ENCODE measurements at regions not wholly inside any gene's neighbourhood (a gene's known extent, or its start where the extent isn't known, plus 50 kb on each side); places are given as distances from the start of the nearest gene placed in this dataset.

DNA sequence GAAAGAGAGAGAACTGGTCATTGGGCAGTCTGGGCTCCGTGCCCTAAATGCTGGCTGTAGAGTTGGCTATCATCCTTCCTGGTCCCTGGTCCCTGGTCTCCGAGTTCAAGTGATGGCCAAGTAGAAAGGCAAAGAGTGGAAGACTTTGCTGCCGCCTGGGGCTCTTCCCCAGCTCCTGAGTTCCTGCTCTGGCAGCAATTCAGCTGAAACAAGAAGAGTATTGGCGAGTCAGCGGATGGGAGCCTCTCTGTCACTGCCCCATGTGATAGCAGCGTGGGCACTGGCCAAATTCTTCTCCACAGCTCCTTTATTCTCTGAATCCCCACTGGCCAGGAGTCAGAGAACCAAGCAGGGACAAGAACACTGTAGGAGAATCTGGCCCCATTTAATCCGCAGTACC is 351.0 kb upstream of the POU3F3 start:
- no peak for DNase-seq (ENCODE audit: low read depth)

DNA sequence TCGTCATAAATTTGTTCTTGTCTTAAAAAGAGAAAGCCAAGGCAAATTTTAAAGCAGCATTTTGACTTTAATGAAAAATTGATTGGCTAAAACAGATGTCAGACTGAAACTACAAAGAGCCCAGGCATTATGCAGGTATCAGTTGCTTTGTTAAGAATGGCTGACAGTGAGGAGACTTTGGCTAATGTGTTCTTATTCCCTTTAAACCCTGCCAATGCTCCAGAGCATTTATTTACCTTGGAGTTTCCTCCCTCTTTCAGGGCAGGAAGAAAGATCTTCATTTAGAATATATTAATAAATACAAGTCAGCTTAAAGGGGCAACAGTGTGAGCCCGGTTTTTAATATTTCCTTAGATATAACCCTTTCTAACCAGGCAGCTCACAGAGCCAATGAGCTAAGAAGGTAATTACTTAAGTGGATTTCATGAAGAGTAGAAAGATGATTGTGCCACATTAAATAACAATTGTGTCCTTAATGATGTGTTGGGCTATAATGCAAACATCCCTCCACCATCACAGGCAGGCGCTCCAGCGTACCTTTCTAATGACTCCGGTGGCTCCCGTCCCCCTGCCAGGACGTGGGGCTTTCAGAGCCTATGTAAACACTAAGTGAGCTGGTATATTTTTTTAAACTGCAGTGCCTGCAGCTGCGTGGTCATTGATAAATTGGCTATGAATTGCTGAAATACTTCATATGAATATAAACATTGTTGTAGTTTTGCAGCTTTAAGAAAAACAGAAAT is 349.4 kb upstream of the POU3F3 start:
- no peak for DNase-seq (ENCODE audit: low read depth)

DNA sequence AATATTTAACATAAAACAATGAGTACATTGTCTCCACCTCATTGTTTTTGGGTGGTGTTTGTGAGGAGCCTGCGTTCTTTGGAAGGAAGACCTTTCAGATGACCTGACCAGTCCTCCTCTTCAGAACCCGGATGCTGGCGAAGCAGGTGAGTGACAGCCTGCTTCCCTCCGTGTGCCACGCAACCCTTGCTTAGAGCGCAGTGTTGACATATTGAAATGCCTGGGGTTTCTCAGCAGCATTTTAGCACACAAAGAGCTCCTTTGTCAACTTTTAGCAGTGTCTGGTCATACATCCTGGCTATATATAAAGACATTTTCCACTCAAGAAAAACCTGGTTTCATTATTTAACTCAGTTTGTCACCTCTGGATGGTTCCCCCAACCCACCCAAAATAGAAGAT is 335.7 kb upstream of the POU3F3 start:
- no peak for DNase-seq (ENCODE audit: low read depth)

DNA sequence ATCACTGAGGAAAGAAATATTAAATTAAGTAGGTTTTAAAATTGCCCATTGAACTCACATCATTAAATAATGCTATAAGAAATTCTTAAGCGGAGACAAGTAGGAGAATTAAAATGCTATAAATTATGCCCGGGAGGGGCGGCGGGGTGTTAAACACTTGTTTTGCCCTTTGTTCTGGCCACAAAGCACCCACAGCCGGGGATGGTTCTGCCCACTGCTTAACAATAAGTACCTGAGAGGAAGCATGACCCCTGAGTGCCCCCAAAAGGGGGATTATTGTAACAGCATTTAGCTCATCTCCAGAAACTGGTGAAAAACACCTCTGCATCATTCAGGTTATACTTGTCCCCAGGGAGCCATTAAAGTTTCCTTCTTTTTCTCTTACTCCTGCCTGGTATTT is 332.7 kb upstream of the POU3F3 start:
- no peak for DNase-seq (ENCODE audit: low read depth)

DNA sequence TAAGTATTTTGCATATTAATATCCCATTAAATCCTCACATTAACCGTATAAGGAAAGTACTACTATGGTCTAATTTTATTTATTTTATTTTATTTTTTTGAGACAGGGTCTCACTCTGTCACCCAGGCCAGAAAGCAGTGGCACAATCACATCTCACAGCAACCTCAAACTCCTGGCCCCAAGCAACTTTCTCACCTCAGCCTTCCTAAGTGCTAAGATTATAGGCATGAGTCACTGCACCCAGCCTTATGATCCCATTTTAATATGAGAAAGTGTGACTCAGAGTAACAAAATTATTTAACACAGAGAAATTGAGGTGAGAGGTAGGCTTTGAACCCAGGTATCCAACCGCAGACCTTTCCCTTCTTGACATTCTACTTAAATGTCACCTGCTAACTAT is 330.0 kb upstream of the POU3F3 start:
- DNase-seq (ENCODE audit: low read depth) = no peak

DNA sequence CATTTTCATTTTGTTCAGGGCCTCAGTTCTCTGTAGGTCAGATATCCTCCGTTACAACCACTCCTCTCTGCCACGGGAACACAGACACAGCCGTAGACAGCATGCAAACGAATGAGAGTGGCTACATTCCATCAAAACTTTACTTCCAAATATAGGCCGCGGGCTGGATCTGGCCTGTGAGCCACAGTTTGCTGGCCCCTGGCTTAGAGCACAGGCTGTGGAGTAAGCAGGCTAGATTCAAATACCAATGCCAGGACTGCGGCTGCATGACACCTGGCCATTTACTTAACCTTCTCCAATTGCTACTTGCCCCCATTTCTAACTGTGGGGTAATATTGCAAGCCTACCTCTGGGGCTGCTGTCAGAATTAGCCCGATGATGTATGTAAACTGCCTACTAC is 325.8 kb upstream of the POU3F3 start:
- DNase-seq (ENCODE audit: low read depth) = no peak

DNA sequence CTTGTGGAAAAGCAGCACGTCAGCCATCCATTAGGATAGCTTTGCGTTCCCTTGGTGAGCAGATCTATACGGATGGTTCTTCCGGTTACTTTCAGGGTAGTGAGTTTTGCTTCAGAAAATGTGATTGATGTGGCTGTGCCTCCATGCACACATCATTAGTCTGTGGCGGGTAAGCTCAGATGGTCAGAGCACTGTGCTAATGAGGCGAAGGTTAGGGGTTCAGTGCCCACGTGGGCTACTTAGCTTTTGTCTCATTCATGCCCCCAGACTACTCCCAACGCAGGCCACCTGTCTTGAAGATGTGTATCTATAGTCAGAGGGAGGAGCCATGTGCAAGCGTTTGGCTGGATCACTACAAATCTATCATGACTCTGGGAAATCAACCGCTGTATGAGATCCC is 322.8 kb upstream of the POU3F3 start:
- no peak for DNase-seq (ENCODE audit: low read depth)

DNA sequence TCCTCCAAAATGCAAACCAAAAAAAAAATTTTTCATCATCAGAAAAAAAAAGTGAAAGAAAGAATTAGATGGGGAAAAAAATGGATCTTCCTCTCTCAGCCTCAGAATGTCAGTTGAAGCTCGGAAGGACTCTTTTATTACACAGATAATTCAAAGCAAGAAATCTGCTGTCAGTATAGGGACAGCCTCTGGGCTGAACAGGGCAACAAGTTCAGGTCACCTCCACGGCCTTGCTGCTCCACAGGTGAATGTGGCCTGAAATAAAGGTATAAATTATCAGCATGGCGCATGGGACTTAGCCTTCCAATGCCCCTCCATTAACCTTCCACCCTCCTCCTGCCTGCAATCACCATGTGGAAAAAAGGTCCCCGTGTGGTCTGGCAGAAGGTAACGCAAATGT is 316.8 kb upstream of the POU3F3 start:
- no peak for DNase-seq (ENCODE audit: low read depth)

DNA sequence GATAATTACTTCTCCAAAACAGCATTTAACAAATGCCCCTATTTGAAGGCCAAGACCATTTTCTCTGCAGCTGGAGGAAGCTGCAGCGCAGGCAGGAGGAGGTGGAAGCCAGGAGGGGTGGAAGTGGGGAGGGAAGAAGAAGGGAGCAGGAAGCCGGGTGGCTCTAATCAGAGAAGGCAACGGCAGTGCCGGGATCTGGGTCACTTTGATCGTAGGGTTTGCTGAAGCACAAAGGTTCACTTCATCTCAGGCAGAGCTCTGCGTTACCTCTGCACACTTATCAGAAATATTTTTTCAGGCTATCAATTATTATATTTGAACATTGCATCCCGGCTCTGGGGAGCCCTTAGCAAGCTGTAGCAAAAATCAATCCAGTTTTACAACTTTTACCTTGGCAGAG is 315.8 kb upstream of the POU3F3 start:
- no peak for DNase-seq (ENCODE audit: low read depth)

DNA sequence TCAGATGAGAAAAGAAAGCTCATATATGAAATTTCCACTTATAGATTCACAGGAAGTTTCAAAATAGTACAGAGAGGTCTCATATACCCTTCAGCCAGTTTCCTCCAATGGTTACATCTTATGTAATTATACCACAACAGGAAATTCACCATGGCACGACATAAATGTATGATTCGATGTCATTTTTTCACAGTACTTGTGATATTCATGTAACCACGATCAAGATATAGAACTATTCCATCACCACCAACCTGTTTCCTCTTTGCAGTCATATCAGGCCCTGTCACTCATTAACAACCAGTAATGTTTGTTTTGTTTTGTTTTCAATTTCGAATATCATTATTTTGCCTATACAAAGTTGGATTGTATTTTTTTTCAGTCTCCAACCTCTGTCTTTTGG is 314.3 kb upstream of the POU3F3 start:
- DNase-seq (ENCODE audit: low read depth) = no peak

DNA sequence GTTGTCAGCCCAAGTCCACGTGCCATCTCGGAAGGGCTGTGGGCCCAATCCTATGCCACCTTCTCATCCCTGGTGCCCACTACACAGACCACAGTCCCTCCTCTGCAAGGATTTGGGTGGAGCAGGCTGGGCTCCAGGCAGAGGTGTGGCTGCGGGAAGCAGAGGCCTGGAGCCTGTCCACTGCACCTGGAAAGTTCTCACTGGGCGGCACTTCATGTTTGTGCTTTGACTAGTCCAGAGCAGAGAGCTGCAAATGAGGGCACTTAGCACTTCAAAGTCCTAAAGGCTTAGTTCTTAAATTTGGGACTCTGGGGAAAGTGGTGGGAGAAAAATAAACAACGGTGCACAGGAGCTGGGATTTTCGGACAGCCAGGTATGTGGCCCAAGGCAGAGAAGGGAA is 308.9 kb upstream of the POU3F3 start:
- no peak for DNase-seq (ENCODE audit: low read depth)

DNA sequence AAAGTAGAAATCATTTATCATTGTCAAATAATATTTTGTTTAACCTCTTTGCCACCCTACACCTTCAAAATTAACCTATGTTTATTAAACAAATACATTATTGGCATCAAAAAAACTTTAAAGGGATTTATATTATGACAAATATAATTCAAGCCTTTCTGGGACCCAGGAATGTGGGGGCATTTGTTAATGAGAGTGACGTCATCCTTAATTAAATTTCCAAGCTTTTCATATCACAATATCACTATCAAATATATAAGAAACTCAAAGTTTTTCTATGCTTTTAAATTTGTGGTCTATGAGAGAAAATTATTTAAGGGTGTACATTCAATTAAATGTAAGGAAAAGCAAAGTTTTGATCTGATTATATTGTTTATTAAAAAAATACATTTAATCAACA is 307.4 kb upstream of the POU3F3 start:
- no peak for DNase-seq (ENCODE audit: low read depth)

DNA sequence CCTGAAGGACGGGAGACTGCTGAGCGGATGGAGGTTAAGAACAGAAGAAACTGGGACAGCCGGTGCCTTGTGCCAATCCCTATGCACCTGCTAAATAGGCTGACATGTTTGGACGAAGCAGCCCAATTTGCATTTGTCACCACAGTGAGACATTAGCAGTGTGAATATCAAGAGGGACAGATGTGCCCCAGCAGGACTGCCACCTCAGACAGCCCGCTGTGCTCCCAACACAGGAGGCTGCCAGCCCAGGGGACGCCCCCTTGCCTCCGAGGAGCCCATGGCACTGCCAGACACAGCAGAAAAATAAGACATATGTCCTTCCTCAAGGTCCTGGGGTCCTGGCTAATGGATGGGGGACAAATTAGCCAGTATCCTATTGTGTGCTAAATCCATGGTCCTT is 306.7 kb upstream of the POU3F3 start:
- DNase-seq (ENCODE audit: low read depth) = no peak

DNA sequence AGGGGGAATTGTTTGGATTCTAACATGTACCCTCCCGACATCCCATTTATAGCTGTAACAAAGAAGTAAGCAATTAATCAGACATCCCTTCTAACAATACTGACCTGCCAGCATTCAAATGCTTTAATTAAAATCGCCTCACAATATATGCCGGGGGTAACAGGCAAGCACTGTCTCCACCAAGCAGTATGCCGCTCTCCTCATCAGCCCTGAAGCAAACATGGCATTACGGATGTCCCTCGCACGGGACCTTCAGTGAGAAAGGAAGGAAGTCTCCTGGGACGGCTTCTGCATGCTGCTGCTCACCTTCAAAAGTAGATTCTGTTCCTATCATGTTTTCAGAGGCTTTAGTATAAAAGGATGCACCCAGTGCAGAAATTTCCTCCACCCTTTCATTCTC is 292.7 kb upstream of the POU3F3 start:
- no peak for DNase-seq (ENCODE audit: low read depth)

DNA sequence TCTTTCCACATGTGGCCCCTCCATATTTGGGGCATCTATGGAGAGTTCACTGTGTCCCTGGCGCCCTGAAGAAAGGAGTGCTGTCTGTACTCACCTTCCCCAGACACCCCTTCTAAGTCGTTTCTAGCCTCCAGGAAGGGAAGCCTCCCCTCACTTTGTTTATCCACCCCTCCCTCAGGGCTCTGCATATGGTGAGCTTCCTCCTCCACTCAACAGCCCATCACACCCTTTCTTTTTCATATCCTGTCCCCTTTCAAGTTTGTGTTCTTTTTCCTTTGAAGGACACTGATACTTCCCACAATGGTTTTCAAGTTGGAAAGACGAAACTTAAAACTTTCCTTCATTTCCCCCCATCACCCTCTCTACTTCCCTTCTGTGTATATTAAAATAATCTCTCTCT is 291.4 kb upstream of the POU3F3 start:
- DNase-seq (ENCODE audit: low read depth) = no peak

DNA sequence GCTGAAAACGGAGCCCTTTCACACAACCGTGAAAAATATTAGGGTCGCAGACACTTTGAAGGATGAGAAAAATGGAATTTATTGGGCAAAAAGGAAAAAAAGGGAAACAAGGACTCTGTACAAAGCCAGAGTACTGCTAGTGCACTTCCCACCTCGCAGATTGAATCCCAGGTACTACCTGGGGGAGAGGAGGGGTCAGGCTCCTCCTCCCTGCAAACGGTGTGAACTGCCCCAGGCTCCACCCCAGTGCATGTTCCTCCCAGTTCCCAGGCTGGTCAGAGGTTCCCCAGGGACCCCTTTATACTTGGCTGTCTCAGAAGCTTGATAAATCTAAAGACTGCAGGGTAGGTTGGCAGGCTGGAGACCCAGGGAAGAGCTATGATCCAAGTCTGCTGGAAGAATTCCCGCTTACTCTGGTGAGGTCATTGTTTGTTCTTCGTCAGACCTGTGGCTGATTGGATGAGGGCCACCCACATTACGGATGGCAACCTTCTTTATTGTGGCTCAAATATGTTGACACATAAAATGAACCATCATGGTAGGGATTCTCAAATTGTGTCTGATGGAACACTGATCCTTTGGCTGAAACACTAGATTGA is 290.4 kb upstream of the POU3F3 start:
- DNase-seq (ENCODE audit: low read depth) = no peak

DNA sequence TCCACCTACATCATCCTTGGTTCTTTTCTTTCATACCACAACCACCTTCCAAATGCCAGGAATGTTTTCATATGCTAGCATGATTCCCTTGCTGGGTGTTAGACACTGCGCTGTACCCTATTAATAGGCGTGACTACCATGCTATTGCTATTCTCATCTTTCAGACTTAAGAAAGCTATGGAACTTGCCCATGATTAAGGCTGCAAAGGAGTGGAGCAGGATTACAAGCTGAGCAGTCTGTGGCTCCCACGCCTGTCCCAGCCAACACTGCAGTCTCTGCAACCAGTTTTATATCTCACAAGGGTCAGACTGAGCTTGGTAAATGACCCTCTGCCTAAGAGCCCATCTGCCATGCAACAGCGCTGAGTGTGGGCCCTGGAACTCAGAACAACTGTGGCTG is 285.7 kb upstream of the POU3F3 start:
- DNase-seq (ENCODE audit: low read depth) = no peak

DNA sequence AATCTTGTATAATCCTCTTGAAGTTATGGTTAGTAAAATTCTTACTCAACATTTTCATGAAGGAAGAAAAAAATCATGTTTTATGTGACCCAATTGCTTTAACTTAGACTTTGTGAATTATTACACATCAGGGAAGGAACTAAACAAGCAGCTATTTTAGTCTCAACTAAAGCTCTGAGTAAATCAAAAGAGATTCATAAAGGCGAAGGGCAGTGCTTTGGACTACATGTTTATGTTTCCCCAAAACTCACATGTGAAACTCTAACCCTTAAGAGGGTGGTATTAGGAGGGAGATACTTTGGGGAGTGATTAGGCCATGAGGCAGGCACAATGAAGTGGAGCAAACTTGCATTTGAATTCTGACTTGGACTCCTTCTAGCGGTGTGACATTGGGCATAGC is 283.7 kb upstream of the POU3F3 start:
- DNase-seq (ENCODE audit: low read depth) = no peak

DNA sequence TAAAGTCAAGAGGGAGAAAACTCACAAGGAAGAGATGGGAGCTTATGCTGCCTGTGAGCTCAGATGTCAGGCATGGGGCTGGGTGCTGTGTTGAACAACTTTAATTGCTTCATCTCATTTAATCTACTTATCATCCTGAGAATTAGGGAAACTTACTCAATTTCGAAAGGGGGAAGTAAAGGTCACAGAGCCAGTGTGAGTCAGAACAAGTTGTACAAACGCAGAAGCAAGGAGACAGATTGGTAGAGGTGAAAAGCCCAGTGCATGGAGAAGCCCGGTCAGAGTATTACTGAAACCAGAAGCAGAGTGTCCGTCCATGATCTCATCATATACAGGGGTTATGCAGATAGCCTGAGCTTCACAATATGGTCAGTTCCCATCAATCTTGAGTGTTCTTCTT is 281.1 kb upstream of the POU3F3 start:
- DNase-seq (ENCODE audit: low read depth) = no peak

DNA sequence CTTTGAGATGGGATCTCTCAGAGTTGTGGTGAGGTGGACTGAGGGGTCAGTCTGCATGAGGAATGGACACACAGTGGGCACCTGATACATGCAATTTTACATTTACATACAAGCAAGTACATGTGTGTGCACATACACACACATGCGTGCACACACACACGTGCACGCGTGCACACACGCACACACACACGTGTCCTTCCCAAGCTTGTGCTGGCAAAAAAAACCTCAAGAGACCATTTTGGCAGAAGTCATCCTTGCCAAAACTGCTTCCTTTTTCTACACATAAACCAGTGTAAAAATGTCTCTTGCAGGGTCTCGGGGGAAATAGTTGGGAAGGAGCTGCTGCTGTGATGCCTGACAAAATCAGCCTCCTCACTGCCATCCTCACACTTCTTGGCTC is 279.5 kb upstream of the POU3F3 start:
- DNase-seq (ENCODE audit: low read depth) = no peak

DNA sequence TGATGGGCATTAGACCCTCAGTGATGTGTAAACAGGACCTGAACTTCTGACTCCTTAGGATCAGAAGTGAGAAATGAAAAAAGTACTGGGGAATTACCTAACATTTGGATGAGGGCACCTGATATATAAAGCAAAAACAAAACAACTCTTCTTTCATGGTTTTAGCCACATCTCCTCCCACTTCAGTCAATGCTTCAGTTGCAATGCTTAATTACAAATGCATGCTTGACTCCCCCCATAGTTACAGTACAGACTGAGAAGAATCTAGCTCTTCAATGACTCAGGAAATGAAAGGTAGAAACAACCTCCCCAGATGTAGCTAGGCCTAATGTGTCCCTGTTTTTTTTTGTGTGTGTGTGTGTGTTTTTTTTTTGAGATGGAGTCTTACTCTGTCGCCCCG is 276.8 kb upstream of the POU3F3 start:
- DNase-seq (ENCODE audit: low read depth) = no peak

DNA sequence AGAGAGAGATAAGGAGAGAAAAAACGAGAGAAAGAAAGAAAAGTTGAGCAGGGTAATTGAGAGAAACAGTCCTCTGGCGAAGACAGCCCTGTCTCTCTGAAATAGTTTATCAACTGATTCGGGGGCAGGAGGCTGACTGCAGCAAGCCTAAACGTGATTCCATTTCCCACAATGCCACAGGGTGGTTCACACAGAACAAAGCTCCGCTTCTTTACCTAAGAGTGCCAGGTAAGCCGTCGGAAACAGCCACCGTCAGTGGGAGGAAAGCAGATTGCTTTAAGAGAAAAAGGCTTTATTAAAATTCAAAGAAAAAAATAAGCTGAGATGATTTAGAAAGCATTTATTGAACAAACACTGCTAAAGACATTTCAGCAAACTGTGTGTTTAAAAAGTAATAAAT is 271.4 kb upstream of the POU3F3 start:
- DNase-seq (ENCODE audit: low read depth) = no peak

DNA sequence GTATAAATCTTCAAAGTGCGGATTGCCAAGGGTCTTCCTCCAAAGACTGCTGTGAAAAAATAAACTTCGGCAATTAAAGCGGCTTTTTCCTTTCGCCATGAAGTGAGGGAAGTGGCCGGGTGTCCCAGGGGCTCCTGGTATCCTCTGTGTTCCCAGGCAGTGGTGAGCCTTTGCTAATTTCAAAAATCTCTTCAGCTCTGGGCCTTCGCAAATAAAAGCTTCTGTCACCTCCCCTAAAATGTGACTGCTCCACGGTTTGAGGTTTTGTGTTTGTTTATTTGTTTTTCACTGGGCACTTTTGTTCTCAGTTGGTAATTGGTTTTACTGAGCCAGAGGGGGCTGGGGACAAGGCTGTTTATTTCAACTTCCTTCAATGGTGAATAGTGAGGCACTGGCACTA is 270.1 kb upstream of the POU3F3 start:
- no peak for DNase-seq (ENCODE audit: low read depth)

DNA sequence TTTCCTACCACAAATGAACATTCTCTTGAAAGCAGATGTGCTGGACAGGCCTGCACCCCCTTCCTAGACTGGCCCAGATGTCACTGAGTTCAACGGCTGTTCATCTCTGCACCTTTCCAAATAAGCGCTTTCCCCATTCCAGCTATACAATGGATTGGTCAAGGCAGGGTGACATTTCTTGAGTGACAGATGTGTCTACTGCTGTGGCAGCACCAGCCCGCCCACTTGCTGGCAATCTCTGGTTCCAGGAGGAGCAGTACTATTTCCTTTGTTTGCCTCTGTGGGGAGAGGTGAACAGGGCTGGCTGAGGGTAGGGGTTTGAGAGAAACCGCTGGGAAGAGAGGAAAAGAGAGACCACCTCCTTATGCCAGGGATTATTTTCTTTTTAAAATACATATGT is 269.5 kb upstream of the POU3F3 start:
- no peak for DNase-seq (ENCODE audit: low read depth)
